Neural progenitor cell (in vitro differentiated cells): ENCODE measurements at regions not wholly inside any gene's neighbourhood (a gene's known extent, or its start where the extent isn't known, plus 50 kb on each side); places are given as distances from the start of the nearest gene placed in this dataset.

Experiments
- DNase-seq: peaks from one replicate; pipeline ENCODE4 v3.0.0-alpha.2; 2016; ENCODE audit warnings: low spot score
- H2AFZ ChIP-seq: fragments of 200-600 bp; sonication (generic); replicated peaks from 2 replicates; pipeline ENCODE4 v1.6.1; 2016; ENCODE audit warnings: antibody characterized with exemption
- H3F3A ChIP-seq: fragments of 200-600 bp; sonication (generic); 2 replicates; pipeline ENCODE4 v1.6.1; 2016; ENCODE audit warnings: antibody characterized with exemption, low read depth
- H3K27ac ChIP-seq: fragments of 200-600 bp; sonication (generic); 2 replicates; pipeline ENCODE4 v1.5.1; 2016; ENCODE audit warnings: mild to moderate bottlenecking
- H3K27me3 ChIP-seq: fragments of 200-600 bp; sonication (generic); 2 replicates; pipeline ENCODE4 v1.6.1; 2016; ENCODE audit warnings: mild to moderate bottlenecking, moderate library complexity
- H3K36me3 ChIP-seq: fragments of 200-600 bp; sonication (generic); 2 replicates; pipeline ENCODE4 v1.5.1; 2016
- H3K4me1 ChIP-seq: fragments of 200-600 bp; sonication (generic); 2 replicates; pipeline ENCODE4 v1.6.1; 2016; ENCODE audit warnings: mixed run types
- H3K4me2 ChIP-seq: fragments of 200-600 bp; sonication (generic); 2 replicates; pipeline ENCODE4 v1.6.1; 2016
- H3K4me3 ChIP-seq: fragments of 200-600 bp; sonication (generic); 2 replicates; pipeline ENCODE4 v1.5.1; 2016
- H3K79me2 ChIP-seq: fragments of 200-600 bp; sonication (generic); 2 replicates; pipeline ENCODE4 v1.6.1; 2016; ENCODE audit warnings: low read depth
- H3K9ac ChIP-seq: fragments of 200-600 bp; sonication (generic); 2 replicates; pipeline ENCODE4 v1.6.1; 2016
- H3K9me3 ChIP-seq: fragments of 200-600 bp; sonication (generic); 2 replicates; pipeline ENCODE4 v1.5.1; 2016; ENCODE audit warnings: low read depth
- H4K20me1 ChIP-seq: fragments of 200-600 bp; sonication (generic); 2 replicates; pipeline ENCODE4 v1.6.1; 2016; ENCODE audit warnings: low read depth
- H3K27ac Mint-ChIP-seq: 3 replicates; pipeline ENCODE4 v1.8.0; 2021; ENCODE audit warnings: mixed read lengths
- H3K27me3 Mint-ChIP-seq: 2 replicates; pipeline ENCODE4 v1.8.0; 2022; ENCODE audit warnings: low read depth, mild to moderate bottlenecking, inconsistent platforms, moderate library complexity, mixed read lengths; ENCODE audit not compliant: insufficient read depth
- H3K36me3 Mint-ChIP-seq: 3 replicates; pipeline ENCODE4 v1.8.0; 2021; ENCODE audit warnings: mixed read lengths
- H3K4me1 Mint-ChIP-seq: 3 replicates; pipeline ENCODE4 v1.8.0; 2021; ENCODE audit warnings: mixed read lengths
- H3K4me3 Mint-ChIP-seq: 3 replicates; pipeline ENCODE4 v1.8.0; 2021; ENCODE audit warnings: mild to moderate bottlenecking, moderate library complexity, mixed read lengths
- H3K9me3 Mint-ChIP-seq: 3 replicates; pipeline ENCODE4 v1.8.0; 2020; ENCODE audit warnings: mixed read lengths
- CTCF ChIP-seq: fragments of 200-600 bp; sonication (generic); IDR thresholded peaks from 2 replicates; pipeline ENCODE4 v1.5.1; 2017; ENCODE audit warnings: antibody characterized with exemption, mild to moderate bottlenecking
- EZH2 ChIP-seq: fragments of 200-600 bp; sonication (generic); IDR thresholded peaks from 2 replicates; pipeline ENCODE4 v1.6.1; 2017; ENCODE audit warnings: antibody characterized with exemption, mild to moderate bottlenecking, moderate library complexity
- EZH2phosphoT487 ChIP-seq: fragments of 200-600 bp; sonication (generic); IDR thresholded peaks from 2 replicates; pipeline ENCODE4 v1.6.1; 2017; ENCODE audit warnings: antibody characterized with exemption

- Mint-ChIP-seq H3K36me3 (no peaks in the 10 kb centered on the region), H3K9me3 (no peaks in the 10 kb centered on the region), H3K27me3 (no peaks in the 10 kb centered on the region), H3K4me3 (no peak overlapping the region), H3K4me1 (no peaks in the 10 kb centered on the region), H3K27ac (no peak overlapping the region)
- TF ChIP-seq CTCF, result no peak
- TF ChIP-seq EZH2, result no peak
- no peak for TF ChIP-seq EZH2phosphoT487
- Histone ChIP-seq H4K20me1 (no peaks in the 10 kb centered on the region), H3K4me1 (no peaks in the 10 kb centered on the region), H3K4me2 (no peak overlapping the region), H3F3A (no peaks in the 10 kb centered on the region), H3K27me3 (no peaks in the 10 kb centered on the region), H3K9me3 (no peaks in the 10 kb centered on the region), H3K4me3 (no peak overlapping the region), H3K9ac (no peak overlapping the region), H3K36me3 (no peaks in the 10 kb centered on the region), H3K79me2 (no peaks in the 10 kb centered on the region), H3K27ac (no peak overlapping the region), H2AFZ (no peak overlapping the region)
- no peak for DNase-seq
These were observed 303.6 kb downstream of the PCDH10 start for GRCh38 chr4:133452678-133453077.

GRCh38 chr4:133450813-133451212, 301.7 kb downstream of the PCDH10 start:
- H3K79me2 ChIP-seq, result no peaks in the 10 kb centered on the region
- Mint-ChIP-seq H3K27ac (no peak overlapping the region), H3K9me3 (no peaks in the 10 kb centered on the region), H3K4me3 (no peak overlapping the region), H3K27me3 (no peaks in the 10 kb centered on the region), H3K4me1 (no peaks in the 10 kb centered on the region), H3K36me3 (no peaks in the 10 kb centered on the region)
- no peak overlapping the region for H3K27ac ChIP-seq
- no peaks in the 10 kb centered on the region for H4K20me1 ChIP-seq
- TF ChIP-seq EZH2 (no peak), CTCF (no peak), EZH2phosphoT487 (no peak)
- no peaks in the 10 kb centered on the region for H3K36me3 ChIP-seq
- no peak overlapping the region for H3K4me2 ChIP-seq
- H3K4me1 ChIP-seq, result no peaks in the 10 kb centered on the region
- no peak for DNase-seq
- no peak overlapping the region for H3K9ac ChIP-seq
- H3K27me3 ChIP-seq, result no peaks in the 10 kb centered on the region
- no peak overlapping the region for H2AFZ ChIP-seq
- H3F3A ChIP-seq, result no peaks in the 10 kb centered on the region
- no peak overlapping the region for H3K4me3 ChIP-seq
- no peaks in the 10 kb centered on the region for H3K9me3 ChIP-seq

- H2AFZ ChIP-seq, result no peak overlapping the region
These were observed 291.3 kb downstream of the PCDH10 start for GRCh38 chr4:133440404-133440803.

More at GRCh38 chr4:133440404-133440803, 291.3 kb downstream of the PCDH10 start:
- Mint-ChIP-seq H3K9me3 (no peaks in the 10 kb centered on the region), H3K27ac (no peak overlapping the region), H3K4me3 (no peak overlapping the region), H3K27me3 (no peaks in the 10 kb centered on the region), H3K4me1 (no peaks in the 10 kb centered on the region), H3K36me3 (no peaks in the 10 kb centered on the region)
- Histone ChIP-seq H3K9ac (no peak overlapping the region), H3F3A (no peaks in the 10 kb centered on the region), H3K4me2 (no peak overlapping the region), H3K9me3 (no peaks in the 10 kb centered on the region), H3K36me3 (no peaks in the 10 kb centered on the region), H3K4me3 (no peak overlapping the region), H3K27me3 (no peaks in the 10 kb centered on the region), H3K79me2 (no peaks in the 10 kb centered on the region), H3K27ac (no peak overlapping the region), H3K4me1 (no peaks in the 10 kb centered on the region), H4K20me1 (no peaks in the 10 kb centered on the region)
- no peak for TF ChIP-seq CTCF
- no peak for TF ChIP-seq EZH2phosphoT487
- TF ChIP-seq EZH2, result no peak
- no peak for DNase-seq
